ENCODE measurements at regions not wholly inside any gene's neighbourhood (a gene's known extent, or its start where the extent isn't known, plus 50 kb on each side); places are given as distances from the start of the nearest gene placed in this dataset.

DNA sequence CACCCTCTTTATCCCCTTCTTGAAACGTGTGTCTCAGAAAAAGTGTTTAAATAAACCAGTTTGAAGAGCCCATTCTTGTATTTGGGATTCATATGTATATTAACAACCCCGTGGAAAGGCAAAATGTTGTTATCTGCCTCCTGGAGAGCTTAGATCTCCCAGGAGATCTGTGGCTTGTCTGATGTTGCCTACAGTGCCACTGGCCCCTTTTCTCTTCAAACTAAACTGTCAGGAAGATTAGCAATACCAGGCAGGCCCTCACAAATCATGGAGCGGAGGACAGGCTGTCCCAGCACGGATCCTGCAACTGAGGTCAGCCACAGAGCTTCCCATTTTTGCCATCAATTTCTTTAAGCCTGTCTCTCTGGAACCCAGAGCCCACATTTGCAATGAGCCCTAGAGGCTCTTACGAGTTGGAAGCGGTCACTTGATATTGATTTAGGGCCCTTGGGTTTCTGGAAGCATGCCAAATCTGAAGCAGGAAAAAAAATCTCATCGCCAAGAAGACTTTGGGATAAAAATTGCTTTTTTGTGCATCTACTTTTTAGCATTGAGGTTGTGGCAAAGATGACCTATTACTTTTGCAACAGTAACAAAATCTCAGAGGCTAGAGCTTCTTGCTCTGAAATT lies 234.1 kb downstream of the OPA1 start:
- DNase-seq (ENCODE audit: low read depth): no peak

DNA sequence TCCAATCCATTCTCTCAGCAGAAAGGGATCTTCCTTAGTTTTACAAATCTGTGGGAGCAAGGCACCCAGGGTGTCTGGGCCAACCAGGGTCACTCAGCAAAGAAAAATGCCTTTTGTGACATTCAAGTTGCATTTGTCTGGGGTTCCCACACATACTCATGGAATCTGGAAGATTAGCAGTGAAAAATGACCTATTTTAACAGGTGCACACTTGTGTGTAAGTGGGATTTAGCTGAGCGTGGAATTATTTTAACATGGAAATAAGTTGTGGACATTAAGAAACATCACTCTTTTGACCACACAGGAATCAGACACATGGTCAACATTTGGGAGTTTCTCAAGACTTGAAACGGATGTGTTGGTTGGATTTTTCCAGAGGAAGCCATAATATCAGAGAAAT lies 234.9 kb downstream of the OPA1 start:
- no peak for DNase-seq (ENCODE audit: low read depth)

DNA sequence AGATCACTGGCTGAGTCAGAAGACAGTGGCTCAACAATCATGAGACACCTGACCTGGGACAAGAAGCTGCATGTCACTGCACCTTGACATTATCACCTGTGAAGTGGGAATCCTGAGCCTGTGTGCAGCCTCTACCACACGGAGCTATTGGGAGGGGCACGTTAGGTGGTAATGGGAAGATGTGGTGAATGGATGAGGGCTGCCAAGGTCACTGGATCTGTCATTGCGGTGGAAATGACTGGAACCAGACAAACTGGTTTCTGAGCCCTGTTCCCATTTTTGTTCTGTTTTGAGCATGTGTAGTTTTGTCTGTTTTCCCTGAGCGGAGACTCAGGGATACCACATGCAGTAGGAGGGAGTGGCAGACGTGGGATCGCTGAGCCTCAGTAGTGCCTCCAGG lies 235.5 kb downstream of the OPA1 start:
- no peak for DNase-seq (ENCODE audit: low read depth)

DNA sequence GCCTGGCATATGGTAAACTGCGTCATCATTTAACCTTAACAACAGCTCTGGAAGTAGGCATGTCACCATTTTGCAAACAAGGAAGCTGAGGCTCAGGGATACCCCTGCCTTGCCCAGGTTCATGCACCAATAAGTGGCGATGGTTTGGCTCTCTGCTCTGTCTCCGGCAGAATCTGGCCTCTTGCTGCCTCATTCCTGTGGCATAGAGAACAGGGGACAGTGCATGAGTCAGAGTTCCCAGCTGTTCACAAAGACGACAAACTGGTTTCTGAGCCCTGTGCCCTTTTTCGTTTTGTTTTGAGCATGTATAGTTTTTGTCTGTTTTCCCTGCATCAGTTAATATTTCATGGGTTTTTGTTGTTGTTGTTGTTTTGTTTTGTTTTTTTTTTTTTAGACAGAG lies 236.8 kb downstream of the OPA1 start:
- peak; percentile 90 for DNase-seq (ENCODE audit: low read depth)

DNA sequence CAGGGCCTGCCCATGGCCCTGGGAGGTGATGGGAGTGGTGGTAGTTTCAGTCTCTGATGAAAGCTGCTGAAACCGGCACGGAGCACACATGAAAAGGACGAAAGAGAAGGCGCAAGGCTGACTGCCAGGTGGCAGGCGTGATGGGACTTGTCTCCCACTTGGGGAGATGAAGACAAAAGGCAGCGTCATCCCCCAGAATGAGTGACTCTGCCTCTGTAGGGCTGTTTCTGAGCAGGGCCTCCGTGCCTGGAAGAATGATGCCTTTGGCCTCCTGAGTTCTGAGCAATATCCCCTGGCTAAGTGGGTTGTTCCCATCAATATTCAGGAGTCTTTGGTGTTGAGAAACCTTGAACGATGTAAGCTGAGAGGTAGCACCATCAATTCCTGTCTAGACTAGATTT lies 237.8 kb downstream of the OPA1 start:
- DNase-seq (ENCODE audit: low read depth): no peak

DNA sequence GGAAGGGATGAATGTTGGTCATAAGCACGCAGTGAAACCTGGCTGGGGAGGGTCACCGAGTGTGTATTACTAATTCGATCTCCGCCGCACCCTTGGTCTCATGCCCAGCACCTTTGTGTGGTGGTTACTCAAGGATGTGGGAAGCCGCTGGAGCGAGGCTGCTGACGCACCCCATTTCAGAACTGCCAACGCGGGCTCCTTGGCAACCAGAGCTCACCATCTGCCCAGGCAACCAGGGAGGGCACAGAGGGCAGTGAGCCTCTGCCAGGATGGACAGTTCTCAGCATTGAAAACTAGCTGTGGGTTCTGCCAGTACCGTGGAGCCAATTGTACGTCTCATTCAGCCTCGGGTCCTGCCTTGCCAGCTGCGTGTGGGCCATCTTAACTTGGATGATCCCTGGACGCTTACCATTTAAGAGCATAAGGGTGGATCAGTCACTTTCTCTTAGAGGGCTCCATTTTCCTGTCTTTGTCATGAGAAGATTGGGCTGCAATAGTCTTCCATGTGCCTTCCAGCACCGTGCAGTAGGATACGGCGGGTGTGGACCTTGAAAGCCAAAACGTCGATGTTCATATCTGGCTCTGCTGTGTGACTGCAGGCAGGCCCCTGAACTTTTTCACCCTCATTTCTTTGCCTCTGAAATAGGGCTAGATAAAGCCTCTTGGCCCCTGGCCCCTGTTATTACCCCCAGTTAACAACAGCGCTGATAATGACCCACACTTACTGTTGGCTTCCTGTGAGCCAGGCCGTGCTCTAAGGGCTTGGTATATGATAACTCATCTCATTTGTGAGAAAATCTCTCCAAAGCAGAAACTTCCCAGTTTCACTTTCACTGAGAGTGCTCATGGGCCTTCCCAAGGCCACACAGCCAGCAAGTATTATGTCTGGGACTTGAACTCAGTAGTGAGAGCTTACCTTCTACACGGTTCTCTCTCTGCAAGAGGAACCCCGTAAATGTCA lies 238.8 kb downstream of the OPA1 start:
- DNase-seq (ENCODE audit: low read depth): no peak

DNA sequence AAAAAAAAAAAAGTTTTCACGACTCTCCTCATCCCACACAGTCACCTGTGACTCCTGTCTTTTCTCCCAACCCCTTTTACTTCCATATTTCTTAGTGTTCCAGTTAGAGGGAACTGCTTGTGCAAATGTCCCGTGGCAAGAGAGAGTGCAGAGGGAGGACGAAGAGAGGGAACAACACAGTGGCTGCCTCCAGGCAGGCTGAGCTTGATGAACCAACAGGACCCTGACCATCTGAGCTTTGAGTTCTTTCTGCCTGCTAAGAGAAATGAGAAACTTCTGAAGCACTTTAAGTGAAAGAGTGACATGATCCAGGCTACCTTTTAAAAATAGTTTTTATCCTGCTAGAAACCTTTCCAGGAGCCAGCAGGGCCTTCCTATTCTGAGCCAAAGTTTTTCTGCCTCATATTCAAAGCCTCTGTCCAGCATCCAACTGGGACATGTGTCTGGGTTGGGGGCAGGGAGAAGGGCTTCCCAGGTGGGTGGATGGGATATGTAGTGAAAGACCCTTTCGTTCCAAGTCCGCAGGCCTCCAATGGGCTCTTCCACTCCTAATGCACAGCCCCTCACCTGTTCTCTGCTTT lies 239.9 kb downstream of the OPA1 start:
- no peak for DNase-seq (ENCODE audit: low read depth)

DNA sequence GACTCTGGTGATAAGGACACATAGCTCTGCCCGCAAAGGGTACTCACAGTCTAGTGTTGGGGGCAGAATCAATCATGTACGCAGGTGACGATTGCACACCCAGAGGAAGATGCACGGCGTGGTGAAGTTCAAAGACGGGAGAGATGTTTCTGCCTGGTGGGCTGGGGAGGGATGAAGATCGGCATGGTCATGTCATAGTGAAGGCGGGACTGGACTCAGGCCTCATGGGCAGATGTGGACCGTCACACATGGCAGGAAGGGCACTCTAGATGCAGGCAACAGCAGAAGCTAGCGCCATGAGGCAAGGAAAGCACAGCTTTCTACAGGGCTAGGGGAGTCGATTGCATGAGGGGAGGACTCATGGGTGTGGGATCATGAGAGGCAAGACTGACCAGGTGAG lies 240.6 kb downstream of the OPA1 start:
- DNase-seq (ENCODE audit: low read depth): no peak

DNA sequence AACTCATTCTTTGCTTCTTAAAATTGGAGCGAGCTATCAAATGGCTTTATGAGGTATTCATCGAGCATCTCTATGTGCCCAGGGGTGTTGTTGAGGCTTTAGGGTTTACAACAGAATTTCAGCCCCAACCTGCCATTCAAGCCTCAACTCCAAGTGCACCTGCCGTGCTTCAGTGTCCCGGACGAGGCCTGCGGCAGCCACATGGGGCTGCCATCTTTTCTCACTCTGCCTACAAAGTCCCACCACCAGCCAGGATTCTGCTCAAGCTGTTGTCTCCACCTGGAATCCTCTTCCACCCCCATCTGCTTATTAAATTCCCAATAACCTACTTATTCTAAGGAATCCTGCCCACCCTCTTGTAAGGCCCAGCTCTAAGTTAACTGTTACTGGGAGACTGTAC lies 242.4 kb downstream of the OPA1 start:
- no peak for DNase-seq (ENCODE audit: low read depth)

DNA sequence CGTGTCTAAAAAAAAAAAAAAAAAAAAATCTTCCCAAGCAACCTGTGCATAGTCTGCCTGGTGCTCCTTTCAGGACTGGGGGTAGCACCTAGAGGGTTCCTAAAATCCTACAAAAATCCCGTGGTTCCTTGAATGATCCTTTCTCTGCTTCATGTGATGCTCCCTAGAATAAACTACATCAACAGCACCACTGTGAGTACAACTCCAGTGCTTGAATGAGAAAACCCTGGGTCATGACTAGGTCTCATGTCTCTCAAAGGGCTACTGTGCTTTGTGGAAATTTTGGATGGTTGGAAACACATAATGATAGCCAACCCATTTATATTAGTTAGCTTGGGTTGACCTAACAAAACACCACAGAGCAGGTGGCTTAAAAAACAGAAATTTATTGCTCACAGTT lies 243.5 kb downstream of the OPA1 start:
- no peak for DNase-seq (ENCODE audit: low read depth)

DNA sequence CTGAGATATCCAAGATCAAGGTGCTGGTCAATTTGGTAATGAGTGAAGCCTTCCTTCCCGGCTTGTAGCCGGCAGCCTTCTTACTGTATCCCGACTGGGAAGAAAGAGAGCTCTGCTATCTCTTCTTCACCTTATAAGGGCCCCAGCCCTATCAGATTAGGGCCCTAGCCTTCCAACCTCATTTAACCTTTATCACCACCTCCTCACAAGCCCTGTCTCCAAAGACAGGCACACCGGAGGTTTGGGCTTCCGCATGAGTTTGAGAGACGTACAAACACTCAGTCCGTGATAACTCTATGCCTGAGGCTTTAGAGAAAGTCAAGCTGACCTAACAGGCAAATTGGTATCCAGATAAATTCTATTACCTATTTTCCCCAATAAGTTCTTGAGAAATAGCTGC lies 243.9 kb downstream of the OPA1 start:
- DNase-seq (ENCODE audit: low read depth): no peak

DNA sequence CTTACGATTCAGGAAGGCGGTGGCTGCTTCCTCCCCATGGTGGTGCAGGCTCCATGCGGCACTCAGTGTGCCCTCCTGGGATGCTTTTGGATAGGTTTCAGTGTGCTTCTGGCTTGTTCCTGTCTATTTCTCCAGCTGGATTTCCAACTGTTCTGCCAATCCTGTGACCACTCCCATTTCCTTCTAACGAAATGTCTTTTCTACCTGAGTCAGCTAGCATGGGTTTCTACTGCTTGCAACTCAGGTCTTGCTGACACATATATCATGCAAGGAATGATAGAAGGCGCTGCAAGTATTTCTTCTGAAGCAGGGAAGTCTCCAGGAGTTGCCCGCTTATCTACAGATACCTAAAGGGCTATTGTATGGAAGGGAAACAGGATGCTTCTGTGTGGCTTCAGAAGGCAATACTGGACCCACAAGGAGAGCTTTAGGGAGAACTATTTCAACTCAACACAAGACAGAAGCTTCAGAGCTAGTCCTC lies 244.4 kb downstream of the OPA1 start:
- no peak for DNase-seq (ENCODE audit: low read depth)

DNA sequence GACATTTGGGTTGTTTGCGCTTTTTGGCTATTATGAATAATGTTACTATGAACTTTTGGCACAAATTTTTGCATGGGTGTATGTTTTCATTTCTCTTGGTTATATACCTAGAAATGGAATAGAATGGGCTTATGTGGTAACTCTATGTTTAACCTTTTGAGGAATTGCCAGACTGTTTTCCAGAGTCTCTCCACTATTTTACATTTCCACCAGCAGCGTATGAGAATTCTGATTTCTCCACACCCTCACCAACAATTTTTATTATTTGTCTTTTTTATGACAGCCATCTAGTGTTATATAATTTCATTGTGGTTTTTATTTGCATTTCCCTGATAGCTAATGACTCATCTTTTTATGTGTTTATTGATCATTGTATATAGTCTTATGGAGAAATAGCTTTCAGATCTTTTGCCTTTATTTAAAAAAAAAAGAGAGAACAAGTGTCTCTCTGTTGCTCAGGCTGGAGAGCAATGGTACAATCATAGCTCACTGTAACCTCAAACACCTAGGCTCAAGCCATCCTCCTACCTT lies 247.2 kb downstream of the OPA1 start:
- no peak for DNase-seq (ENCODE audit: low read depth)

DNA sequence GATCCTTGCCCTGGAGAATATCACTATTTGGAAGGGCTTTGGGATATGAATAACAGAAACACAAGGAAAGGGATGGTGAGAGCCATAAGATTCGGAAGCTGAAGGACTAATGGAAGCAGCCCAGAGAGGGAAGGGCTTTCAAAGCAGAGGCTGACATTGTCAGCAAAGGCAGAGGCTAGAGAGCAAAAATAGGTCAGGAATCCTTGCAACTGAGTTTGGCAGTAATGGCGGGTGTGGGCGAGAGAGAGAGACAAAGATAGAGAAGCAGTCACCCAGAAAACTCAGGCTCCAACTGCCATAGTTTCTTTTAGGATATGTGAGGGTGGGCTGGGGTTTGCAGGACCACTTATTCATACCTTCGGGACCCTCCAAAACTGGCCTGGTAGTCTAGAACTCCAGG lies 248.6 kb downstream of the OPA1 start:
- DNase-seq (ENCODE audit: low read depth): no peak

DNA sequence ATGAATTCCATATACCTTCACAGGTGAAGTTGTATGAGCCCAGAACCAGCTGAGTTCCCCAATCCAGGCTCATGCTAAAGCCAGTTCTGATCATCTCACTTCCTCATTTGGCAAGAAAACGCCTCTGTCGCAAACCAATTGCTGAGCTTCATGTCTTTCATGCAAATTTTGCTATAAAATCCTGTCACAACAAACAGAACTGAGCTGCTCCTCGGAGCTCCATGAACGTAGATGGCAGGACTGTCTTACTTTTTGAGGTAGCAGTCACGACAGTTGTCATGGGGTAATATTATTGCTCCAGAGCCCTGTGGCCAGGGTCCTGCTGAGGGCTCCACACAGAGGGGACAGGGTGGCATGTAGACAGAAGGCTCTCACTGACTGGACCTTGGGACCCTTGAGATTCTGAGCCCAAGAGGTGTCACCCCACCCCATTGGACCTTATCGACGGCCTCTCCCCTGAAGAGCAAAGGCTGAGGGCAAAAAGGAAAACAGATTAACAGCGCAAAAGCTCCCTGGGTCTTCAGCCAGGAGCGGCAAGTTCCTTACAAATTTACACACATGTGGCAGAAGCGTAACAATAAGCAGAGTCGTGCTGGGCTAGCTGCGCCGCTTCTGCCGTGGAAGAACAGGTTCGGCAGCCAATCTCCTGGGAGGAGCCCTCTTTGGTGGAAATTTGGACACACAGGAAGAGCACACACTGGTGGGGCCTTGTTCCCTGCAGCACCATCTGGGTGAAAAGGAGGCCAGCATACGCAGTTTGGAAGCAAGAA lies 249.2 kb downstream of the OPA1 start:
- no peak for DNase-seq (ENCODE audit: low read depth)

DNA sequence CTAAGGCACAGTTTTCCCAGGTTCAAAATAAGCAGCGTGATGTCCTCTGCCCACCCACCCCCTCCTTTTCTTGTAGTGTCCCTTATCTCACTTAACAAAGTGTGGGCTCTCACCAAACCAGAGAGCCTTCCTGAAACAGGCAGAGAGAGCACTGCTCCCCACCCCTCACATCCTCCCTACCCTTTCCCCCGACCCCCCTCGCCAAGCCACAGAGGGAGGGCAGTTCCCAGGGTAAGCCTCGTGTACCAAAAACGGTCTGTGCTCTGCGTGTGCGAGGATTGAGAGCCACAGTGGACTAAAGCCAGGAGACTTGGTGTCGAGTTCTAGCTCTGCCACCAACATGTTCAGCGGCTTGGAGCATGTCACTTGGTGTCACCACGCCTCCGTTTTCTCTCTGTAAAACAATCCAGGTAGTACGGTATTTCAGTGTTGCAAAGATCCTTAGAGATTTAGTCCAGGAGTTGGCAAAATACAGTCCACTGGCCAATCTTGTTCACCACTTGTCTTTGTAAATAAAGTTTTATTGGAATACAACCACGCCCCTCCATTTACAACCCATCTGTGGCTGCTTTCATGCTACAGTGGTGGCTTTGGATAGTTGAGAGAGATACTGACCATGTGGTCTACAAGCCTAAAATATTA lies 249.9 kb downstream of the OPA1 start:
- DNase-seq (ENCODE audit: low read depth): no peak

DNA sequence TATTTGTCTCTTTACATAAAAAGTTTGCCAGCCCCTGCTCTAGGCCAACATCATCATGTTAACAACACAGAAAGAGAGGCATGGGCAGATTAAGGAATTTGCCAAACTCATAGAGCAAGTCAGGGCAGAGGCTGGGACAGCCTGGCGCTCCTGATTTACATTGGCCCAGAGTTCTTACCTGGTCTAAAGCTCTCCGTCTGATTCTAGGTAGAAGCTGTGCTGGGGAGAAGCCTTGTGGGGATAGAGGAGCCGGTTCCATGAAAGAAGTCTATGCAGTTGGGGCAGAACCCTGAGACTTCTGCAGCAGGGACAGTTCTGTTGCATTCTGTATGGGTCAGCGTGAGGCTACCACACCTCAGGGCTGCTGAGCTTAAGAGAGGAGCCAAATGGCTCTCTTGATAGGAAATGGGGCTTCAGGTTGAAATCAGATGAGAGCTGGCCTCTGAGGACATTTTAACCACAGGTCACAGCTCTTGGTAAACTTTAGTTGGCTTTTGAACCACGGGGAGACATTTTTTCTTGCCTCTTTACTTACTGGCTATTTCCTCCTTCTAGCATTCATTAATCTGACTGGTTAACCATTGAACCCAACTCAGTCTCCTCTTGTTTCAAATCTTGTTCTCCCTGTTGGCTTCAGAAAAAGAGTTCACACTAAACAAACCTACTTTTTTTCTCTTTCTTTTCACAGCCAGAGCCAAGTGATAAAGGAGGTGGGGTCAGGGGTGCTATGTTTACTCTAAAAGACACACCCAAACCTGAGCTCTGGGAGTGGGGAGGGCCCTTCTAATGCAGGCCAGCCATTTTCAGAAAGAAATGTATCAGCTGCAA lies 250.7 kb downstream of the OPA1 start:
- DNase-seq (ENCODE audit: low read depth): no peak

DNA sequence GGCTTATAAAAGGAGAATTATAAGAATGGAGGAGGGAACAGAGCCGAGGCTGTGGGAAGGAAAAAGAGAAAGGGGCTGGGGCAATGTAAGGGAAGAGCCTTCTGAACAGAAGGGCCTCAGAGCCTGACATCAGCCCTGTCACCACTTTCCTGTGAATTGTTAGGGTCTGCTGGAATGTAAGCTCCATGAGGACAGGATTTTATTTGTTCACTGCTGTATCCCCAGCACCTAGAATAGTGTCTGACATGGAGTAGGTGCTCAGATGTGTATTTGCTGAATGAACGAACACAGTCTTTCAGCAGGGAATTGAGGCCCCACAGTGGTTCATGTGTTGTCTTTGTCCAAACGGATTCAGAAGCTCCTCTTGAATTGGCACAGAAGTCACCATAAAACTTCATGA lies 251.5 kb downstream of the OPA1 start:
- no peak for DNase-seq (ENCODE audit: low read depth)

DNA sequence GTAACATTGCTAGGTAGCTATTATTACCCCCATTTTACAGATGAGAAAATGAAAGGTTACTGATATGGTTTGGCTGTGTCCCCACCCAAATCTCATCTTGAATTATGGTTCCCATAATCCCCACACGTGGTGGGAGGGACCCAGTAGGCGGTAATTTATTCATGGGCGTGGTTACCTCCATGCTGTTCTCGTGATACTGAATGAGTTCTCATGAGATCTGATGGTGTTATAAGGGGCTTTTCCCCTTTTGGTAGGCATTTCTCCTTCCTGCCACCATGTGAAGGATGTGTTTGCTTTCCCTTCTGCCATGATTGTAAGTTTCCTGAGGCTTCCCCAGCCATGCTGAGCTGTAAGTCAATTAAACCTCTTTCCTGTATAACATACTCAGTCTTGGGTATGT lies 252.1 kb downstream of the OPA1 start:
- DNase-seq (ENCODE audit: low read depth): no peak

DNA sequence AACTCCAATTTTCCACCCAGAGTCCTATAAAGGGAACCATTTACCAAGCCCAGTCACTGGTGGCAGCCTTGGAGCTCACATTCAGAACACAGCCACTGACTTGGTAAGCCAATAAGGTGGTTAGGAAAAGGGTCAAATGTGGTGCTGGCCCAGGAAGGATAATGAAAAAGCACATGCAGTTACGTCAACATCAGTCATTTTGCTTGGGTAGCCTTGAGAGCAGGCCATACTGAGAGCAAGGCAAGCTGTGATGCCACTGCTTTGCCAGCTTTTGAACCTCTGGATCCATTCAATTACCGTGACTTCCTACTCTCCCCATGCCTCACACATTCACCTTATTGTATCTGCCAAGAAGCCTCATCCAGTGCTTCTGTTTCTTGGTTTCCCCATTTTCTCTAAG lies 253.6 kb downstream of the OPA1 start:
- DNase-seq (ENCODE audit: low read depth): no peak

Measured in RPMI7951 (cell line).